HG03175 (cell line): ENCODE measurements at regions not wholly inside any gene's neighbourhood (a gene's known extent, or its start where the extent isn't known, plus 50 kb on each side); places are given as distances from the start of the nearest gene placed in this dataset.
A peak's percentile ranks its signal among the peaks of the same experiment; 100 is the strongest.
"Not testable (repeated sequence)": the region's sequence is repeated elsewhere in the genome, so short reads cannot be mapped to it uniquely, and the experiment has no call there.

Experiments used
- ATAC-seq: cut with Tn5 transposase; IDR thresholded peaks from one replicate; pipeline ENCODE4 v1.9.1; 2021; ENCODE audit warnings: mild to moderate bottlenecking, moderate library complexity; ENCODE audit not compliant: unreplicated experiment

DNA sequence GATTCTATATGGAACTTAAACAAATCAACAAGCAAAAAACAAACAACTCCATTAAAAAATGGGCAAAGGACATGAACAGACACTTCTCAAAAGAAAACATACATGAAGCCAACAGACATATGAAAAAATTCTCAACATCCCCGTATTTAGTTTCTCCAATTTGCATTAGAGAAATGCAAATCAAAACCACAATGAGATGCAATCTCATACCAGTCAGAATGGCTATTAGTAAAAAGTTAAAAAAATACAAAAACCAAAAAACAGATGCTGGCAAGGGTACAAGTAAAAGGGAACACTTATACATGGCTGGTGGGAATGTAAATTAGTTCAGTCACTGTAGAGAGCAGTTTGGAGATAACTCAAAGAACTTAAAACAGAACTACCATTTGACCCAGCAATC is 342.1 kb upstream of the NUDT12 start:
- ATAC-seq = no peak

DNA sequence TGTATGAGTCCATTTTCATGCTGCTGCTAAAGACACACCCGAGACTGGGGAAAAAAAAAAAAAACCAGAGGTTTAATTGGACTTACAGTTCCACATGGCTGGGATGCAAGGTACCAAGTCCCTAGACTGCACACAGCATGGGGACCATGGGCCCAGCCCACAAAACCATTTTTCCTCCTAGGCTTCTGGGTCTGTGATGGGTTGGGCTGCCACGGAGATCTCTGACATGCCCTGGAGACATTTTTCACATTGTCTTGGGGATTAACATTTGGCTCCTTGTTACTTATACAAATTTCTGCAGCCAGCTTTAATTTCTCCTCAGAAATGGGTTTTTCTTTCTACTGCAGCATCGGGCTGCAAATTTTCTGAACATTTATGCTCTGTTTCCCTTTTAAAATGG is 340.3 kb upstream of the NUDT12 start:
- ATAC-seq = no peak

DNA sequence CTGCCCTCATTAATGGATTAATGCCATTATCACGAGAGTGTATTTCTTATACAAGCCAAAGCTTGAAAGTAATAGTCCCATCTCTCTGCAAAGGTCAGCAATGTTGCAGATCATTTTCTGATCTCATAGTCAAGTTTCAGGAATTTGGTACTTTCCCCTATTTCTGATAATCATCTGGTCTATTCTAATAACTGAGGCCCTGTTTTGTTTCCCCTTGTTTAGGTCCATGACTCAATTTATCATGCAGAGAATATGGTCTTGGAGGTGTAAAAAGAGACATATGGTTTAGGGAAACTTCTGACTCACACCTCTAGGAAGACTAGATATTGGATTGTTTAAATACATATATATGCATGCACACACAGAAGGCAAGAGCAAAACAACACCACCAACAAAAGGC is 339.3 kb upstream of the NUDT12 start:
- ATAC-seq = no peak

DNA sequence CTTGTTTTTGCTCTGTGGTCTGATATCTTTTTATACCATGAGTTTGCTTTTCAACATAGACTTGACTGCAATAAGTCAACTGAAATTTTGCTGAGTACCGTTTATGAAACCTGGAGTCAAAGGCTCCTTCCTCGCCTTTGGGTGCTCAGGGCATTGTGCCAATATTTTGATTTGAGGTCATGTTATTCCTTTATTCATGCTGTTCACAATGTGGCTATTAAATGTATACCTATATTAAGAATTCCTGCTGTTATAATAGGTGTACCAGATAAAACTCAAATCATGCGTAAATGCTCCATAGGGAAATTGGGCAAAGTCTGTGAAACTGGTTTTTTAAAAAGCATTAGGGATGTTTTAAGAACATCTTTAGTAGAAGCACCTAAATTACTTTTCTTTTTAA is 334.0 kb upstream of the NUDT12 start:
- ATAC-seq = no peak

GRCh38 chr5:103895738-103896137 is 333.1 kb upstream of the NUDT12 start:
- ATAC-seq = no peak

GRCh38 chr5:103894882-103895281 is 332.3 kb upstream of the NUDT12 start:
- ATAC-seq = no peak

GRCh38 chr5:103891151-103891550 is 328.6 kb upstream of the NUDT12 start:
- ATAC-seq = no peak

DNA sequence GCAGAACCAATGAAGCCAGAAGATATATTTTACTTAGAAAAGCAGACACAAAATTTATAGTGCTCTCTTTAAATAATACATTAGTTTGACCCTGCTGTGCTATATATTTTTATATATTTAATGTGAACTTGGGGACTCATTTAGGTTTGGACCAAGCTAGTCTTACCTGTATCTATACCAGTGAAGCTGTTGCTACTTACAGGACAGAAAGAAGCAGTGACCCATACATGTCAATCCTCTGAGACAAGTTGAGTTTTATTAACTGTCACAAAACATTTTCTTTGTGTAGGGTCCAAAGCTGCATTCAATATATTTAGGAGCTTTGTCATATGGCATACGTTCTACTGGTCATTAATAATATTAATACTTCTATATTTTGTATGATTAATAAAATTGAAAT is 327.7 kb upstream of the NUDT12 start:
- ATAC-seq = no peak

DNA sequence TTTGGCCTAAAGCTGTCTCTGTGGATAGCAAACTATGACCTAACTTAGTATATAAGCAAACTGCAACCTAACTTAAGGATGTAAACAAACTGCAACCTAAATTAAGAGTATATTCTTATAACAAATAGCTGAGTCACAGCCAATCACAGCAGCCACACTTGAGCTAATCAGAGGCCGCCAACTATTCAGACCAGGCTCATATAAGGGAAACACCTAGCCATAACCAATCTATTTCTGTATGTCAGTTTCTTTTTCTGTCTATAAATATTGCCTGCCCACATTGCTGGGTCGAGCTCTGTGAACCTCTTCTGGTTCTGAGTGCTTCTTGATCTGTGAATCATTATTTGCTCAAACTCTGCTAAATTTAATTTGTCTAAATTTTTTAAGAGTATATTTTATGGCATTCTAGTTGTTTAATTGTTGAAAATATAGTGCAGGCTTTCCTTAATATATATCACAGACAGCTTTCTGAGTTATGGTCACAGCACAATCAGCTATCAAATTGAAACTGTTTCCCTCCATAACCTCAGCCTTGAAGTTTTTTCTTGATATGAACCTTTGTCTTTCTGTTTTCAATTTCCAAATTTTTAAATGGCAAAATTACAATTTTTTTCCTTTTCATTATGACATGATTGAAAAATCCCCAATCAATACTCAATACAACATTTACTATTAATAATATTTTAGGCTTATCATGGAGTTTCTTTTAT is 327.1 kb upstream of the NUDT12 start:
- peak; percentile 43 for ATAC-seq

DNA sequence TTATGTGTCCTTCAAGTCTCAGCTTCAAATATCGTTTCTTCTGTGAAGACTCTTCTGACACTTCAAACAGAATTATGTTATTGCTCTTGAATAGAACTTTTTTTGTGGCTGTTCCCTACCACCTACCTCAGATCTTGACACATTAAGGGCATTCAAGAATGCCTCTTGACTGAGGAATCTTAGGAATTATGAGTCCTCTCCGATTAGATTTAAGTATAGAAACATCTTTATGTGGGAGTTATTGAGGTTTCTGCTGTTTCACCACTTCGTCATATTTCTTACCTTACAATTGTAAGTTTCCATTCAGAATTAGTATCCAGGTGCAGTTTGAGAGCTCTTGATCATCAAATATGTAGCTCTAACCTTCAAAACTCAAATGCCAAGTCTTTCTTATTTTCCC is 324.2 kb upstream of the NUDT12 start:
- ATAC-seq = no peak

- ATAC-seq = no peak
Measured at GRCh38 chr5:103883143-103883542, 320.6 kb upstream of the NUDT12 start.

DNA sequence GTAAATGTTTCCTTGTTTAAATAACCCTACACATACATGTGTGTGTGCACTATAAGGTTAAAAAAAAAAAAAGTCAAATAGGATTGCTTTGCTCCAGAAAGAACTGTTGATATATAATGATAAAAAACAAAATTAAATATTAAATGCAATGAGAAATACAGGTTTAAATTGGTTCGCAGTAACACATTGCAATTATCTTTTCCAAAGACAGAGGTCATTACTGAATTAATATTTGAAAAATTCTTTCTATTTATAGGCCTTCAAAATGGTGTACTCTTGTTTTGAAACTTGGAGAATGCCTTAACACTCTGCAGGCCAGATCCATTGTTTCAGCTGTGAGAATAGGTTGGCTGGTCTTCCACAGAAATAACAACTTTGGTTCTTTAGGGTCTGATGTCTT is 319.0 kb upstream of the NUDT12 start:
- ATAC-seq = no peak

GRCh38 chr5:103867857-103868598 is 305.4 kb upstream of the NUDT12 start:
- ATAC-seq = no peak

GRCh38 chr5:103866169-103866568 is 303.6 kb upstream of the NUDT12 start:
- ATAC-seq = no peak

GRCh38 chr5:103862398-103862797 is 299.8 kb upstream of the NUDT12 start:
- ATAC-seq = no peak

GRCh38 chr5:103860327-103860726 is 297.7 kb upstream of the NUDT12 start:
- ATAC-seq = no peak

GRCh38 chr5:103858367-103858766 is 295.8 kb upstream of the NUDT12 start:
- ATAC-seq = not testable (repeated sequence)

DNA sequence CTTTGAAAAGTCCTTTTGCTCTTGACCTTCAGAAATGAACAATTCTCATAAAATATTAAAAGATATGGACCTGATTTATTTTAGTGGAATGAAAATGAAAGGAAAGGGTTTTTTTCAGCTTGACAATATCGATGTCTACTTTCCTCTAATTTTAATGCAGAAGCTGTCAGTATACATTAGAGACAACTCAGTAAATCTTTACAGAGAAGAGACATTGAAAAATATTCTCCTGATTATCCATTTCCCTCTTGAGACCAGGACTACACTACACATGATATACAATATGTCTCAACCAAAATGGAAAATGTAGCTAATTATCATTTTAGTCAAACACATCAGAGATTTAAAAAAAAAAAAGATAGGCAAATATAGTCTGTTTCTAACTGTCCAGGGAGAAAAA is 288.5 kb upstream of the NUDT12 start:
- no peak for ATAC-seq

- no peak for ATAC-seq
Measured at GRCh38 chr5:103849934-103850333, 287.3 kb upstream of the NUDT12 start.

DNA sequence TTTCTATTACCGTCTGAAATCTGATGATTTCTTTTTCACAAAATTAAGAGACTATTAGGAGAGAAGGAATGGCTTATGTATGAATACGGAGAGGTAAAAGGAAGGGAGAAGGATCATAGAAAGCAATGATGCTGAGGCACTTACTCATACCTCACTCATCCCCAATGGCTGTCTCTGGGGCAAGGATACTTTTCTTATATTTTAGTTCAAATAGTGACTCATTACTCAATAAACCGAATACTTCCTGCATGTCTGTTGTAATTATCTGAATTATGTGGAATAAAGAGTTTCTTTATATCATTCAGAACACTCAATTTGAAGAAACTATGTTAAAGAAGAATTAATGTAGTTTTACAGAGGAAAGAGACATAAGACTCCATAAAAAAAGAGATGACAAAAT is 284.5 kb upstream of the NUDT12 start:
- no peak for ATAC-seq

GRCh38 chr5:103842936-103843335 is 280.3 kb upstream of the NUDT12 start:
- no peak for ATAC-seq

DNA sequence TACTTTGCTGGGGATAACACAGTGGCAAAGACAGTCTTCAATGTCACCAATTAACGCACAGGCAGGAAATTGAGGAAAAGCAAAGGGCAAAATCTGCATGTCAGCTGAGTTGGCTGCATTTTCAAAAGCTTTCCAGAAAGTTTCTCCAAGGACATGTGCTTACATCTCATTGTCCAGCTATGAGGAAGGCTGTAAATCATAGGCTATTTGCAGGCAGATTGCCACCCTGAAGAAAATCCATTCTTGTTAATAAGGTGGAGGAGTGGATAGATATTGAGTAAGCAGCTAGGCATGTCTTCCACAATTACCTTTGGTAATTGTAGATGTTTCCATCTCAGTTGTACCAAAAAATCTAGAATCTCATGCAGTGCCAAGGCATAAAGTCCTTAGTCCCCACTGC is 278.0 kb upstream of the NUDT12 start:
- ATAC-seq = no peak

DNA sequence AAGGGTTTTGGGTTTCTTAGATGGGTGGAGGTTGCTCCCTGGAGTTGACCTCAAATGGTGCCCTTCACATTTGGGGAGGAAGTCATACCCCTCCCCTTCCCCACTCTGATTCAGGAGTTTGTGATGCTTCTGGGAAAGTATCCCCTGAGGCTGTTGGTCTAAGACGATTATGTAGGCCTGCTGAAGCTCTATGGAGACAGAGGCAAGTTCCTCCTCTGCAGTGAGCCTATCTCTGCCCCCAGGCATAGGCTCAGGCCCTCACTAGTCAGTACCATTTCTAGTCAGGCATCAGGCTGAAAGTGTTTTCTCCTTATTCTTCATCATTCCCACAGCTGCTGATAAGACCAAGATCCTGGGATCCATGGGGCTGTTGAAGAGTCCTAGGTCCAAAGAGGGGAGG is 271.6 kb upstream of the NUDT12 start:
- no peak for ATAC-seq
